Liver (tissue), 8 donors: ENCODE measurements at regions not wholly inside any gene's neighbourhood (a gene's known extent, or its start where the extent isn't known, plus 50 kb on each side); places are given as distances from the start of the nearest gene placed in this dataset.
A peak's percentile ranks its signal among the peaks of the same experiment; 100 is the strongest.

Experiments
- DNase-seq: peaks from one replicate; pipeline ENCODE4 v3.0.0-alpha.2; 2017; ENCODE audit warnings: low spot score
- H3K27ac ChIP-seq, 2 donors: one replicate each; pipeline ENCODE4 v1.7.0; 2013; ENCODE audit warnings: inconsistent platforms in 2 of 2, low read length in 2 of 2, control low read depth in 1 of 2, low read depth in 1 of 2, mild to moderate bottlenecking in 1 of 2
- H3K27me3 ChIP-seq, 4 donors: one replicate each; pipeline versions ENCODE4 v1.6.1 to v1.7.0; 2013; ENCODE audit warnings: low read length in 3 of 4, inconsistent platforms in 1 of 4, mild to moderate bottlenecking in 1 of 4, moderate library complexity in 1 of 4; ENCODE audit not compliant: control insufficient read depth in 4 of 4, insufficient read depth in 4 of 4
- H3K36me3 ChIP-seq, 4 donors: one replicate each; pipeline versions ENCODE4 v1.6.1 to v1.7.0; 2013; ENCODE audit warnings: low read length in 3 of 4, mild to moderate bottlenecking in 3 of 4, low read depth in 1 of 4, moderate library complexity in 1 of 4; ENCODE audit not compliant: control insufficient read depth in 4 of 4, insufficient read depth in 3 of 4
- H3K4me1 ChIP-seq, 4 donors: one replicate each; pipeline versions ENCODE4 v1.6.1 to v1.7.0; 2013; ENCODE audit warnings: low read length in 3 of 4, mild to moderate bottlenecking in 3 of 4, moderate library complexity in 1 of 4; ENCODE audit not compliant: control insufficient read depth in 4 of 4, insufficient read depth in 4 of 4
- H3K4me3 ChIP-seq, 3 donors: one replicate each; pipeline versions ENCODE4 v1.6.1 to v1.7.0; 2013; ENCODE audit warnings: low read length in 3 of 3, control low read depth in 1 of 3, low read depth in 1 of 3, mild to moderate bottlenecking in 1 of 3
- H3K9ac ChIP-seq, 2 donors: one replicate each; pipeline ENCODE4 v1.7.0; 2013; ENCODE audit warnings: low read length in 2 of 2, mild to moderate bottlenecking in 2 of 2, moderate library complexity in 2 of 2, control low read depth in 1 of 2, low read depth in 1 of 2
- H3K9me3 ChIP-seq, 4 donors: one replicate each; pipeline versions ENCODE4 v1.6.1 to v1.7.0; 2013; ENCODE audit warnings: low read length in 3 of 4; ENCODE audit not compliant: control insufficient read depth in 4 of 4
- ATF3 ChIP-seq: IDR thresholded peaks from 2 replicates; pipeline ENCODE4 v1.6.1; 2016; ENCODE audit warnings: antibody characterized with exemption
- CTCF ChIP-seq: fragments of 150-350 bp; IDR thresholded peaks from 2 replicates; pipeline ENCODE4 v1.5.1; 2017; ENCODE audit warnings: improper control_type of control experiment, low read depth, low read length; ENCODE audit not compliant: missing input control
- EGR1 ChIP-seq, 2 donors: IDR thresholded peaks; 2 replicates each; pipeline ENCODE4 v1.6.1; 2016 to 2018; ENCODE audit warnings: antibody characterized with exemption in 2 of 2, low read depth in 2 of 2
- FOXA1 ChIP-seq: IDR thresholded peaks from 2 replicates; pipeline ENCODE4 v1.6.1; 2016; ENCODE audit warnings: antibody characterized with exemption
- FOXA2 ChIP-seq: IDR thresholded peaks from 2 replicates; pipeline ENCODE4 v1.6.1; 2016; ENCODE audit warnings: antibody characterized with exemption
- GABPA ChIP-seq, 2 donors: IDR thresholded peaks in 1 of 2; conservative IDR thresholded peaks in 1 of 2; 2 replicates each; pipeline ENCODE4 v1.6.1; 2016; ENCODE audit warnings: antibody characterized with exemption in 2 of 2, mild to moderate bottlenecking in 1 of 2, moderate library complexity in 1 of 2
- HNF4A ChIP-seq, 2 donors: conservative IDR thresholded peaks; 2 replicates each; pipeline ENCODE4 v1.6.1; 2016; ENCODE audit warnings: antibody characterized with exemption in 2 of 2, mild to moderate bottlenecking in 2 of 2
- HNF4G ChIP-seq: IDR thresholded peaks from 2 replicates; pipeline ENCODE4 v1.6.1; 2016; ENCODE audit warnings: antibody characterized with exemption
- JUND ChIP-seq, 2 donors: IDR thresholded peaks; 2 replicates each; pipeline ENCODE4 v1.6.1; 2016; ENCODE audit warnings: antibody characterized with exemption in 2 of 2
- MAX ChIP-seq: IDR thresholded peaks from 2 replicates; pipeline ENCODE4 v1.6.1; 2016; ENCODE audit warnings: antibody characterized with exemption
- NR2F2 ChIP-seq: IDR thresholded peaks from 2 replicates; pipeline ENCODE4 v1.6.1; 2016; ENCODE audit warnings: antibody characterized with exemption
- RAD21 ChIP-seq, 2 donors: IDR thresholded peaks; 2 replicates each; pipeline ENCODE4 v1.6.1; 2016; ENCODE audit warnings: antibody characterized with exemption in 2 of 2, mild to moderate bottlenecking in 2 of 2
- REST ChIP-seq: IDR thresholded peaks from 2 replicates; pipeline ENCODE4 v1.6.1; 2016; ENCODE audit warnings: antibody characterized with exemption, mild to moderate bottlenecking
- RXRA ChIP-seq, 2 donors: IDR thresholded peaks; 2 replicates each; pipeline ENCODE4 v1.6.1; 2017 to 2018; ENCODE audit warnings: antibody characterized with exemption in 2 of 2, mild to moderate bottlenecking in 1 of 2
- SP1 ChIP-seq: IDR thresholded peaks from 2 replicates; pipeline ENCODE4 v1.6.1; 2018; ENCODE audit warnings: antibody characterized with exemption, mild to moderate bottlenecking
- TAF1 ChIP-seq: conservative IDR thresholded peaks from 2 replicates; pipeline ENCODE4 v1.6.1; 2016; ENCODE audit warnings: antibody characterized with exemption, mild to moderate bottlenecking
- YY1 ChIP-seq: IDR thresholded peaks from 2 replicates; pipeline ENCODE4 v1.6.1; 2016; ENCODE audit warnings: antibody characterized with exemption, mild to moderate bottlenecking
- ZBTB33 ChIP-seq: IDR thresholded peaks from 2 replicates; pipeline ENCODE4 v1.6.1; 2016; ENCODE audit warnings: antibody characterized with exemption
- WGBS: extraction: QIAGEN DNeasy Blood & Tissue Kit; methylation state at CpG from one replicate; pipeline ENCODE4 v1.1.7; 2013; 5-methylcytosine and 5-hydroxymethylcytosine counted together
- donor health status: healthy.
- donor health status: healthy.
- donor health status: healthy.
- donor health status: healthy.
- donor health status: healthy.

- TF ChIP-seq ATF3: no peak
- peak; percentile 51 for TF ChIP-seq YY1
- no peak for TF ChIP-seq EGR1 (IDR thresholded peaks at IDR 0.05; ENCODE audit: low read depth in 2 of 2)
- TF ChIP-seq SP1: no peak
- no peak for TF ChIP-seq GABPA (IDR thresholded peaks at IDR 0.05 in 1 of 2, conservative IDR thresholded peaks at IDR 0.05 in 1 of 2)
- TF ChIP-seq FOXA1: no peak
- peak; percentile 22 for TF ChIP-seq ZBTB33
- peak in 1 of 2 donors; percentile 65 for TF ChIP-seq HNF4A (conservative IDR thresholded peaks at IDR 0.05)
- TF ChIP-seq FOXA2: peak; percentile 32
- peak in 1 of 2 donors; percentile 9 for TF ChIP-seq RAD21 (IDR thresholded peaks at IDR 0.05)
- no peak for TF ChIP-seq TAF1
- TF ChIP-seq NR2F2: no peak
- no peak for TF ChIP-seq JUND (IDR thresholded peaks at IDR 0.05)
- TF ChIP-seq MAX: peak; percentile 52
- peak in 1 of 2 donors; percentile 18 for TF ChIP-seq RXRA (IDR thresholded peaks at IDR 0.05)
- no peak for TF ChIP-seq CTCF
- TF ChIP-seq REST: peak; percentile 27
- TF ChIP-seq HNF4G: peak; percentile 24
- DNase-seq: no peak
- H3K9ac ChIP-seq: no peak overlapping the region
These were observed 2012.5 kb upstream of the LRRTM1 start for GRCh38 chr2:82317012-82317411.

More at GRCh38 chr2:82317012-82317411, 2012.5 kb upstream of the LRRTM1 start:
- Histone ChIP-seq H3K9me3 (no peaks in the 10 kb centered on the region), H3K4me1 (peaks cover 0 to 9% (median 7%) of the 10 kb centered on the region in 4 donors), H3K4me3 (no peak overlapping the region), H3K27ac (peak overlapping the region in 1 of 2 donors; percentile 35), H3K27me3 (no peaks in the 10 kb centered on the region), H3K36me3 (no peaks in the 10 kb centered on the region)
- 24% methylated on average over 4 of the region's 4 CpGs for WGBS
